BE2C (cell line): ENCODE measurements at regions not wholly inside any gene's neighbourhood (a gene's known extent, or its start where the extent isn't known, plus 50 kb on each side); places are given as distances from the start of the nearest gene placed in this dataset.

Source experiments
- DNase-seq: peaks from one replicate; pipeline ENCODE4 v3.0.0-alpha.2; 2020
- H3K27me3 ChIP-seq: fragments of 250-450 bp; sonication (Bioruptor Pico); 2 replicates; pipeline ENCODE4 v1.5.1; 2020; ENCODE audit warnings: mild to moderate bottlenecking
- H3K36me3 ChIP-seq: fragments of 250-450 bp; sonication (Bioruptor Pico); 2 replicates; pipeline ENCODE4 v1.5.1; 2020; ENCODE audit warnings: mild to moderate bottlenecking
- H3K4me1 ChIP-seq: fragments of 250-450 bp; sonication (Bioruptor Pico); 2 replicates; pipeline ENCODE4 v1.5.1; 2020
- H3K4me3 ChIP-seq: 2 replicates; pipeline ENCODE4 v1.5.1; 2011; ENCODE audit warnings: low read depth, low read length
- H3K9me3 ChIP-seq: fragments of 250-450 bp; sonication (Bioruptor Pico); 2 replicates; pipeline ENCODE4 v1.5.1; 2020
- CTCF ChIP-seq: IDR thresholded peaks from 2 replicates; pipeline ENCODE4 v1.5.1; 2012; ENCODE audit warnings: mild to moderate bottlenecking, low read depth, low read length

- TF ChIP-seq CTCF, result no peak
Observed at GRCh38 chr1:177333936-177334595, 163.3 kb downstream of the BRINP2 start.

More at GRCh38 chr1:177333936-177334595, 163.3 kb downstream of the BRINP2 start:
- Histone ChIP-seq H3K9me3 (no peaks in the 10 kb centered on the region), H3K4me3 (no peak overlapping the region), H3K4me1 (no peaks in the 10 kb centered on the region), H3K36me3 (no peaks in the 10 kb centered on the region), H3K27me3 (no peaks in the 10 kb centered on the region)
- DNase-seq, result no peak
